ENCODE measurements at regions not wholly inside any gene's neighbourhood (a gene's known extent, or its start where the extent isn't known, plus 50 kb on each side); places are given as distances from the start of the nearest gene placed in this dataset.

DNA sequence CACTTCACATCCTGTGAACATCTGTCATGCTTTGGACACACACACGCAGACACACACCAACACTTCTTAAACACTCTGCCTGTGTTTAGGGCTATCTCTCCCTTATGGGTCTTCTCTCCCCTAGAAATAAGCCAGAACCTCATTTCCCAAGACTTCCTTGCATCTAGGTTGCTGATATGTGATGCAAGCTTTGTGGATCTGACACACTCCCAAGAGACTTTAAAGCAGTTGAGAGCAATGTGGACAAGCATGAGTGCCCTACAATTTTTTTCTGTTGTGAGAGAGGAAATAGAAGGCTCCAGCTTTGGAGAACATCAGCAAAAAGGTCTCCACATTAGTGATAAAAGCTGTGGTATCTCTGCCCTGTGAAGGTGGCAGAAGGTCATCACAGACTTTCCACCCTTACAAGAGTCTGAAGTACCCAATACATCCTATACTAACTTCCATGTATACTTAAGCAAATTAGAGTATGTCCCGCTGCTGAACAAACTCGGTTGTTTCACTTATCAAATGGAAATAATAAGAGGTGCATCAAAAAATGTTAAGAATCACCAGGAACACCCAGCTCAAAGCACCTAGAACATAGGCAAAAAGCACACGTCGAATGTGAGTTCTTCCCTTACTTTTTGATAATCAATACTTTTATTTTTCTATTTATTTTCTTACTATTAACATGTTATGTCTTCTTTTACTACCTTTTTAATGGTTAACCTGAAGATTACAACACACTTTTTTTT is 267.6 kb downstream of the SETD4 start:
- Histone ChIP-seq H3K9me3 (replicated peaks in 1 of 2; ENCODE audit: control insufficient read depth in 1 of 2, insufficient read depth in 1 of 2, low read length in 2 of 2) (peaks cover 0 to 4% of the 10 kb centered on the region in 2 donors), H3K4me1 (ENCODE audit: control insufficient read depth in 1 of 2, insufficient read depth in 2 of 2, low read length in 2 of 2) (no peaks in the 10 kb centered on the region), H2AFZ (ENCODE audit: insufficient read depth, low read depth, low read length, poor library complexity, severe bottlenecking) (no peak overlapping the region), H3K9ac (ENCODE audit: insufficient read depth, low read length, poor library complexity, severe bottlenecking) (no peak overlapping the region), H3K4me3 (replicated peaks in 1 of 3; ENCODE audit: low read depth in 2 of 3, low read length in 3 of 3) (no peak overlapping the region), H4K20me1 (ENCODE audit: insufficient read depth, low read length) (no peaks in the 10 kb centered on the region), H3K27me3 (ENCODE audit: control insufficient read depth in 2 of 2, insufficient read depth in 2 of 2, low read length in 2 of 2) (peaks cover 0 to under 1% of the 10 kb centered on the region in 2 donors), H3K4me2 (replicated peaks; ENCODE audit: extremely low read depth, low read length, poor library complexity, severe bottlenecking) (no peak overlapping the region), H3K79me2 (ENCODE audit: insufficient read depth, low read length) (no peaks in the 10 kb centered on the region), H3K36me3 (replicated peaks in 1 of 2; ENCODE audit: control insufficient read depth in 1 of 2, insufficient read depth in 2 of 2, low read length in 2 of 2) (no peaks in the 10 kb centered on the region), H3K27ac (ENCODE audit: low read depth in 1 of 2, low read length in 2 of 2) (no peak overlapping the region)
- H3K4me1 Mint-ChIP-seq = no peaks in the 10 kb centered on the region
- H3K36me3 Mint-ChIP-seq = no peaks in the 10 kb centered on the region
- WGBS (ENCODE audit: insufficient coverage) = no CpG with 5 or more reads among the region's 5 CpGs
- no peak overlapping the region for H3K27ac Mint-ChIP-seq
- no peak overlapping the region for H3K4me3 Mint-ChIP-seq
- H3K27me3 Mint-ChIP-seq (ENCODE audit: low read depth in 3 of 3) = peaks cover 2 to 8% (median 4%) of the 10 kb centered on the region in 3 donors
- no peak for DNase-seq
- H3K9me3 Mint-ChIP-seq = peaks cover 0 to 9% (median 3%) of the 10 kb centered on the region in 7 donors
- intact Hi-C loops (cut with micrococcal nuclease) = no loop called here
- TF ChIP-seq, protein P1, sequence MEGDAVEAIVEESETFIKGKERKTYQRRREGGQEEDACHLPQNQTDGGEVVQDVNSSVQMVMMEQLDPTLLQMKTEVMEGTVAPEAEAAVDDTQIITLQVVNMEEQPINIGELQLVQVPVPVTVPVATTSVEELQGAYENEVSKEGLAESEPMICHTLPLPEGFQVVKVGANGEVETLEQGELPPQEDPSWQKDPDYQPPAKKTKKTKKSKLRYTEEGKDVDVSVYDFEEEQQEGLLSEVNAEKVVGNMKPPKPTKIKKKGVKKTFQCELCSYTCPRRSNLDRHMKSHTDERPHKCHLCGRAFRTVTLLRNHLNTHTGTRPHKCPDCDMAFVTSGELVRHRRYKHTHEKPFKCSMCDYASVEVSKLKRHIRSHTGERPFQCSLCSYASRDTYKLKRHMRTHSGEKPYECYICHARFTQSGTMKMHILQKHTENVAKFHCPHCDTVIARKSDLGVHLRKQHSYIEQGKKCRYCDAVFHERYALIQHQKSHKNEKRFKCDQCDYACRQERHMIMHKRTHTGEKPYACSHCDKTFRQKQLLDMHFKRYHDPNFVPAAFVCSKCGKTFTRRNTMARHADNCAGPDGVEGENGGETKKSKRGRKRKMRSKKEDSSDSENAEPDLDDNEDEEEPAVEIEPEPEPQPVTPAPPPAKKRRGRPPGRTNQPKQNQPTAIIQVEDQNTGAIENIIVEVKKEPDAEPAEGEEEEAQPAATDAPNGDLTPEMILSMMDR (IDR thresholded peaks at IDR 0.05) = no peak

DNA sequence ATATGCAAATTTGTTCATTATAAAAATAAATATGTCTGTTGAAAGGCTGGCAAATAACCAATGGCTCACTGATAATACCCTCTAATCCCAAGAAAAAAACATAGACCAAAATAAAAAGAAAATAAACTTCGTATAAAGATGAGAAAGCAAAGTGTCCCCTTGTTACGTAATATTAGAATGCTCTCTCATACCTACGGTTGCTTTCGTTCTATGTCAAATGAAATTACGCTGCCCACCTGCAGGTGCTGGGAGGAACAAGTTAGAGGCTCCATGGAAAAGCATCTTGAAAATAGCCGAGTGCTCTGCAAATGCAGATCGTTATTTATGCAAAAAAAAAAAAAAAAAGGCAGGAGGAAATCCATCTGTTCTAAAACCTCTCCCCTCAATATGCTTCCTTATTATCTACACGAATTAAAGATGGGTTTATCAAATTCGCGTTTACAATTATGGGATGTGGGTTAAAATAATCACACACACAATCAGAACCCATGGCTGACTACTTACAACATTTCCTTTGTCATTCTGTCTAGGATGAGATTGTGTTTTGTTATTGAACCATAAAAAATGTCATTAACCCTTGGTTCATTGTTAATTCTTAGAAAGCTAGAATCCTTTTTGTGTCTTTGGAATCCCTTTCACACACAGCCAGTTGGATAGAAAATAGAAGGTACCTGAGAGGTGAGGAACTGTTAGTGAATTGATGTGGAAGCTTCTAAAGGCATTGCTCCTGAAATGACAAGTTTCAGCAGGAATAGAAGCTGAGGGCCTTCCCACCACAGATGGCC is 268.6 kb downstream of the SETD4 start:
- H3K4me3 Mint-ChIP-seq = no peak overlapping the region
- no peak overlapping the region for H3K27ac Mint-ChIP-seq
- no peak overlapping the region for H3K4me2 ChIP-seq (replicated peaks; ENCODE audit: extremely low read depth, low read length, poor library complexity, severe bottlenecking)

More for the DNA sequence above, 268.6 kb downstream of the SETD4 start:
- H3K36me3 Mint-ChIP-seq = no peaks in the 10 kb centered on the region
- no peaks in the 10 kb centered on the region for H3K36me3 ChIP-seq (replicated peaks in 1 of 2; ENCODE audit: control insufficient read depth in 1 of 2, insufficient read depth in 2 of 2, low read length in 2 of 2)
- TF ChIP-seq, protein P1 (IDR thresholded peaks at IDR 0.05) = no peak
- no peak overlapping the region for H3K4me3 ChIP-seq (replicated peaks in 1 of 3; ENCODE audit: low read depth in 2 of 3, low read length in 3 of 3)
- H4K20me1 ChIP-seq (ENCODE audit: insufficient read depth, low read length) = no peaks in the 10 kb centered on the region
- H3K79me2 ChIP-seq (ENCODE audit: insufficient read depth, low read length) = no peaks in the 10 kb centered on the region
- H3K27me3 Mint-ChIP-seq (ENCODE audit: low read depth in 3 of 3) = peaks cover 2 to 8% (median 4%) of the 10 kb centered on the region in 3 donors
- no peak for DNase-seq
- H3K27ac ChIP-seq (ENCODE audit: low read depth in 1 of 2, low read length in 2 of 2) = no peak overlapping the region
- H3K4me1 Mint-ChIP-seq = no peaks in the 10 kb centered on the region
- WGBS (ENCODE audit: insufficient coverage) = 100% methylated on average over 2 of the region's 10 CpGs
- intact Hi-C loops (cut with micrococcal nuclease) = no loop called here
- H3K4me1 ChIP-seq (ENCODE audit: control insufficient read depth in 1 of 2, insufficient read depth in 2 of 2, low read length in 2 of 2) = no peaks in the 10 kb centered on the region
- H3K9me3 ChIP-seq (replicated peaks in 1 of 2; ENCODE audit: control insufficient read depth in 1 of 2, insufficient read depth in 1 of 2, low read length in 2 of 2) = peaks cover 0 to 4% of the 10 kb centered on the region in 2 donors
- H3K9me3 Mint-ChIP-seq = peaks cover 0 to 17% (median 4%) of the 10 kb centered on the region in 7 donors
- H3K9ac ChIP-seq (ENCODE audit: insufficient read depth, low read length, poor library complexity, severe bottlenecking) = no peak overlapping the region
- H3K27me3 ChIP-seq (ENCODE audit: control insufficient read depth in 2 of 2, insufficient read depth in 2 of 2, low read length in 2 of 2) = no peaks in the 10 kb centered on the region
- no peak overlapping the region for H2AFZ ChIP-seq (ENCODE audit: insufficient read depth, low read depth, low read length, poor library complexity, severe bottlenecking)

Data from CD14-positive monocyte (primary cell).